ENCODE measurements at regions not wholly inside any gene's neighbourhood (a gene's known extent, or its start where the extent isn't known, plus 50 kb on each side); places are given as distances from the start of the nearest gene placed in this dataset.

DNA sequence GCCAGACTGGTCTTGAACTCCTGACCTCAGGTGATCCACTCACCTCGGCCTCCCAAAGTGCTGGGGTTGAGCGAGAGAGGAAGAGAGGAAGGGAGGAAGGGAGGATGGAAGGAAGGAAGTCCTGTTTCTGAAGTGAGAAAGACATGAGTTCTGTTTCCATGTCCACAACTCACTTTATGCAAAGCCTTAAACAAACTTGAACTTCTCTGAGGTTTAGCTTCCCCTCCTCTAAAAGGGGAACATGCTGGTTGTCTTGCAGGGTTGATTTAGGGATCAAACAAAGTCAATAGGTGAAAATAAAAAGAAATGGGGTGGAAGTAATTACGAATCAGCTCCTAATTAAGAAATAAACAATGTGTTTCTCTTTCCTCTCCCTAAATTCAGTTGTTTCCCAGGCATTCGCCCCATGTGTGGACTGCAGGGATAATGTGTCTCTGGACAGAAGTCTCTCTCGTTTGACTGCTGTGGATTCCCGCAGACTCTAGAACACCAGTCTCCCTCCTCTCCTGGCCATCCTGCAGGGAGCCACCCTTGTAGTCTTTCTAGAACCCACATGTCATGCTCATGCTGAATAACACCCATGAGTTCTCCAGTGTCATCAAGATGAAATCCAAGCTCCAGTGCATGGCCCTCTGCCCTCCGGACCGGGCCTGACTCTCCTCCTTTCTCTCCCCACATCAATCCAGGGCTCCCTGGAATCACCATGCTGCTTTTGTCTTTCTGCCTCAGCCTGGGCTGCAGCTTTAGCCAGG lies 229.3 kb upstream of the TRIB2 start:
- TF ChIP-seq, protein P1, sequence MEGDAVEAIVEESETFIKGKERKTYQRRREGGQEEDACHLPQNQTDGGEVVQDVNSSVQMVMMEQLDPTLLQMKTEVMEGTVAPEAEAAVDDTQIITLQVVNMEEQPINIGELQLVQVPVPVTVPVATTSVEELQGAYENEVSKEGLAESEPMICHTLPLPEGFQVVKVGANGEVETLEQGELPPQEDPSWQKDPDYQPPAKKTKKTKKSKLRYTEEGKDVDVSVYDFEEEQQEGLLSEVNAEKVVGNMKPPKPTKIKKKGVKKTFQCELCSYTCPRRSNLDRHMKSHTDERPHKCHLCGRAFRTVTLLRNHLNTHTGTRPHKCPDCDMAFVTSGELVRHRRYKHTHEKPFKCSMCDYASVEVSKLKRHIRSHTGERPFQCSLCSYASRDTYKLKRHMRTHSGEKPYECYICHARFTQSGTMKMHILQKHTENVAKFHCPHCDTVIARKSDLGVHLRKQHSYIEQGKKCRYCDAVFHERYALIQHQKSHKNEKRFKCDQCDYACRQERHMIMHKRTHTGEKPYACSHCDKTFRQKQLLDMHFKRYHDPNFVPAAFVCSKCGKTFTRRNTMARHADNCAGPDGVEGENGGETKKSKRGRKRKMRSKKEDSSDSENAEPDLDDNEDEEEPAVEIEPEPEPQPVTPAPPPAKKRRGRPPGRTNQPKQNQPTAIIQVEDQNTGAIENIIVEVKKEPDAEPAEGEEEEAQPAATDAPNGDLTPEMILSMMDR (IDR thresholded peaks at IDR 0.05; ENCODE audit: low read depth, low read length, poor library complexity, severe bottlenecking): no peak
- no peak for TF ChIP-seq EZH2phosphoT487 (IDR thresholded peaks at IDR 0.05; ENCODE audit: borderline replicate concordance, low read length)
